H9 (cell line): ENCODE measurements at regions not wholly inside any gene's neighbourhood (a gene's known extent, or its start where the extent isn't known, plus 50 kb on each side); places are given as distances from the start of the nearest gene placed in this dataset.

Experiments used
- DNase-seq: peaks from one replicate; pipeline ENCODE4 v3.0.0-alpha.2; 2017
- H2AFZ ChIP-seq: one replicate; pipeline ENCODE4 v1.6.1; 2013; ENCODE audit warnings: mild to moderate bottlenecking, low read length, control low read depth, moderate library complexity
- H2AK5ac ChIP-seq: 2 replicates; pipeline ENCODE4 v1.6.1; 2013; ENCODE audit warnings: low read length, control low read depth, mixed read lengths; ENCODE audit not compliant: insufficient read length
- H2BK120ac ChIP-seq: one replicate; pipeline ENCODE4 v1.6.1; 2013; ENCODE audit warnings: low read depth, mild to moderate bottlenecking, low read length, control low read depth, inconsistent platforms; ENCODE audit not compliant: poor library complexity, severe bottlenecking
- H2BK12ac ChIP-seq: 2 replicates; pipeline ENCODE4 v1.6.1; 2013; ENCODE audit warnings: low read length, control low read depth, mixed read lengths, low read depth; ENCODE audit not compliant: insufficient read length
- H2BK15ac ChIP-seq: 2 replicates; pipeline ENCODE4 v1.6.1; 2013; ENCODE audit warnings: low read depth, low read length, control low read depth
- H2BK20ac ChIP-seq: one replicate; pipeline ENCODE4 v1.6.1; 2013; ENCODE audit warnings: low read depth, mild to moderate bottlenecking, low read length, control low read depth, inconsistent platforms; ENCODE audit not compliant: poor library complexity, severe bottlenecking
- H2BK5ac ChIP-seq: 2 replicates; pipeline ENCODE4 v1.6.1; 2013; ENCODE audit warnings: low read length, control low read depth, mixed read lengths; ENCODE audit not compliant: insufficient read length
- H3K14ac ChIP-seq: 2 replicates; pipeline ENCODE4 v1.6.1; 2013; ENCODE audit warnings: low read length, control low read depth; ENCODE audit not compliant: insufficient read depth
- H3K18ac ChIP-seq: 2 replicates; pipeline ENCODE4 v1.6.1; 2013; ENCODE audit warnings: low read depth, mild to moderate bottlenecking, mixed read lengths, low read length, control low read depth; ENCODE audit not compliant: insufficient read length
- H3K23ac ChIP-seq: 2 replicates; pipeline ENCODE4 v1.6.1; 2013; ENCODE audit warnings: low read length, control low read depth, mixed read lengths, low read depth; ENCODE audit not compliant: insufficient read length
- H3K23me2 ChIP-seq: 2 replicates; pipeline ENCODE4 v1.6.1; 2013; ENCODE audit warnings: low read depth, mild to moderate bottlenecking, mixed read lengths, low read length, control low read depth; ENCODE audit not compliant: insufficient read length, poor library complexity, severe bottlenecking
- H3K27ac ChIP-seq: 2 replicates; pipeline ENCODE4 v1.5.1; 2013; ENCODE audit warnings: low read length, control low read depth, mixed read lengths, low read depth; ENCODE audit not compliant: insufficient read length
- H3K27me3 ChIP-seq: 2 replicates; pipeline ENCODE4 v1.6.1; 2013; ENCODE audit warnings: low read length, control low read depth, inconsistent platforms; ENCODE audit not compliant: insufficient read depth
- H3K4ac ChIP-seq: 2 replicates; pipeline ENCODE4 v1.6.1; 2013; ENCODE audit warnings: low read depth, mild to moderate bottlenecking, control low read depth, inconsistent platforms, low read length, moderate library complexity
- H3K4me1 ChIP-seq: 2 replicates; pipeline ENCODE4 v1.6.1; 2013; ENCODE audit warnings: low read length, control low read depth, inconsistent platforms; ENCODE audit not compliant: insufficient read depth
- H3K4me2 ChIP-seq: 2 replicates; pipeline ENCODE4 v1.6.1; 2013; ENCODE audit warnings: low read length, control low read depth, mixed read lengths; ENCODE audit not compliant: insufficient read length, insufficient read depth
- H3K56ac ChIP-seq: 2 replicates; pipeline ENCODE4 v1.6.1; 2013; ENCODE audit warnings: low read depth, mild to moderate bottlenecking, mixed read lengths, low read length, control low read depth; ENCODE audit not compliant: insufficient read length
- H3K79me1 ChIP-seq: 2 replicates; pipeline ENCODE4 v1.6.1; 2013; ENCODE audit warnings: low read depth, mild to moderate bottlenecking, moderate library complexity, low read length, control low read depth, inconsistent platforms; ENCODE audit not compliant: insufficient read depth, poor library complexity, severe bottlenecking
- H3K79me2 ChIP-seq: 2 replicates; pipeline ENCODE4 v1.6.1; 2013; ENCODE audit warnings: low read length, control low read depth, inconsistent platforms; ENCODE audit not compliant: insufficient read depth
- H3K9ac ChIP-seq: 2 replicates; pipeline ENCODE4 v1.6.1; 2013; ENCODE audit warnings: low read length, control low read depth, mixed read lengths; ENCODE audit not compliant: insufficient read length; ENCODE audit errors: extremely low read depth
- H3K9me3 ChIP-seq: one replicate; pipeline ENCODE4 v1.6.1; 2013; ENCODE audit warnings: low read depth, low read length, inconsistent platforms; ENCODE audit not compliant: control insufficient read depth
- H3T11ph ChIP-seq: one replicate; pipeline ENCODE4 v1.6.1; 2013; ENCODE audit warnings: mild to moderate bottlenecking, low read length, control low read depth, inconsistent platforms
- H4K20me1 ChIP-seq: one replicate; pipeline ENCODE4 v1.6.1; 2013; ENCODE audit not compliant: control insufficient read depth, insufficient read length, insufficient read depth
- H4K5ac ChIP-seq: 2 replicates; pipeline ENCODE4 v1.6.1; 2013; ENCODE audit warnings: low read depth, mild to moderate bottlenecking, mixed read lengths, low read length, control low read depth; ENCODE audit not compliant: insufficient read length
- H4K8ac ChIP-seq: replicated peaks from 2 replicates; pipeline ENCODE4 v1.6.1; 2013; ENCODE audit warnings: low read length, control low read depth, mixed read lengths, low read depth; ENCODE audit not compliant: insufficient read length
- H4K91ac ChIP-seq: 2 replicates; pipeline ENCODE4 v1.6.1; 2013; ENCODE audit warnings: low read depth, mild to moderate bottlenecking, moderate library complexity, mixed read lengths, low read length, control low read depth; ENCODE audit not compliant: insufficient read length
- H3K27ac Mint-ChIP-seq, 3 experiments: 2 replicates in 2 of 3; 3 replicates in 1 of 3; pipeline ENCODE4 v1.8.0; 2020 to 2021; ENCODE audit warnings: mixed read lengths in 3 of 3, mild to moderate bottlenecking in 1 of 3, moderate library complexity in 1 of 3
- H3K27me3 Mint-ChIP-seq: 2 replicates; pipeline ENCODE4 v1.8.0; 2021; ENCODE audit warnings: low read depth, mild to moderate bottlenecking, moderate library complexity, mixed read lengths
- H3K36me3 Mint-ChIP-seq, 3 experiments: 2 replicates in 2 of 3; 3 replicates in 1 of 3; pipeline ENCODE4 v1.8.0; 2020 to 2021; ENCODE audit warnings: low read depth in 3 of 3, mixed read lengths in 3 of 3; ENCODE audit not compliant: insufficient read depth in 1 of 3
- H3K4me1 Mint-ChIP-seq, 2 experiments: 2 replicates each; pipeline ENCODE4 v1.8.0; 2020; ENCODE audit warnings: mixed read lengths in 2 of 2
- H3K4me3 Mint-ChIP-seq, 2 experiments: 2 replicates in 1 of 2; 3 replicates in 1 of 2; pipeline ENCODE4 v1.8.0; 2020 to 2021; ENCODE audit warnings: mild to moderate bottlenecking in 2 of 2, mixed read lengths in 2 of 2, moderate library complexity in 1 of 2
- H3K9me3 Mint-ChIP-seq, 2 experiments: 2 replicates in 1 of 2; 3 replicates in 1 of 2; pipeline ENCODE4 v1.8.0; 2020; ENCODE audit warnings: mild to moderate bottlenecking in 2 of 2, mixed read lengths in 2 of 2, moderate library complexity in 1 of 2
- CTCF ChIP-seq: fragments of 200-600 bp; sonication (generic); conservative IDR thresholded peaks from 3 replicates; pipeline ENCODE4 v1.8.0; 2021; ENCODE audit warnings: antibody characterized with exemption, mild to moderate bottlenecking
- WGBS: extraction: QIAGEN DNeasy Blood & Tissue Kit; methylation state at CpG from one replicate; pipeline ENCODE4 v1.1.7; 2013; ENCODE audit warnings: missing lambda C conversion rate, low lambda C conversion rate, mixed read lengths; ENCODE audit not compliant: insufficient read length; ENCODE audit errors: extremely low coverage; 5-methylcytosine and 5-hydroxymethylcytosine counted together

GRCh38 chr7:138257459-138258196 lies 181.4 kb downstream of the AKR1D1 start:
- Mint-ChIP-seq H3K9me3 (peaks cover 37 to 42% of the 10 kb centered on the region in 2 experiments), H3K4me3 (no peak overlapping the region), H3K27ac (no peak overlapping the region), H3K27me3 (no peaks in the 10 kb centered on the region; the same call in 1 of the 2 replicates), H3K4me1 (peaks cover 11 to 12% of the 10 kb centered on the region in 2 experiments), H3K36me3 (peaks cover 24 to 42% (median 30%) of the 10 kb centered on the region in 3 experiments)
- H3K27me3 ChIP-seq: no peaks in the 10 kb centered on the region
- H3K23ac ChIP-seq: no peak overlapping the region
- no peak overlapping the region for H3K9ac ChIP-seq
- no peak overlapping the region for H2BK20ac ChIP-seq
- H3K14ac ChIP-seq: no peak overlapping the region
- no peak overlapping the region for H3K56ac ChIP-seq
- no peak overlapping the region for H3K4me2 ChIP-seq
- no peaks in the 10 kb centered on the region for H3K23me2 ChIP-seq
- no peak overlapping the region for H3T11ph ChIP-seq
- no peak overlapping the region for H3K4ac ChIP-seq
- H2BK5ac ChIP-seq: no peak overlapping the region
- DNase-seq: no peak
- no peaks in the 10 kb centered on the region for H3K79me1 ChIP-seq
- H2AFZ ChIP-seq: no peak overlapping the region
- H3K79me2 ChIP-seq: no peaks in the 10 kb centered on the region
- H3K9me3 ChIP-seq: peaks cover 5% of the 10 kb centered on the region
- no peak overlapping the region for H2AK5ac ChIP-seq
- no peak overlapping the region for H3K18ac ChIP-seq
- H2BK12ac ChIP-seq: no peak overlapping the region
- H3K4me1 ChIP-seq: peaks cover 3% of the 10 kb centered on the region; the same call in 1 of the 2 replicates
- no peak overlapping the region for H2BK15ac ChIP-seq
- no peak overlapping the region for H4K91ac ChIP-seq
- WGBS: no CpG with 5 or more reads among the region's 10 CpGs
- H3K27ac ChIP-seq: no peak overlapping the region
- H4K20me1 ChIP-seq: no peaks in the 10 kb centered on the region
- no peak overlapping the region for H4K5ac ChIP-seq
- H4K8ac ChIP-seq: no peak overlapping the region
- H2BK120ac ChIP-seq: no peak overlapping the region
- no peak for TF ChIP-seq CTCF
